HL-60 (cell line): ENCODE measurements at regions not wholly inside any gene's neighbourhood (a gene's known extent, or its start where the extent isn't known, plus 50 kb on each side); places are given as distances from the start of the nearest gene placed in this dataset.
"Not testable (repeated sequence)": the region's sequence is repeated elsewhere in the genome, so short reads cannot be mapped to it uniquely, and the experiment has no call there.

ENCODE experiments used
- DNase-seq, 2 experiments: peaks; one replicate each; pipeline ENCODE4 v3.0.0-alpha.2; 2010 to 2020; ENCODE audit warnings: low read depth in 1 of 2, low spot score in 1 of 2
- H3K27ac ChIP-seq: fragments of 250-450 bp; sonication (Bioruptor Pico); replicated peaks from 2 replicates; pipeline ENCODE4 v1.5.1; 2020; ENCODE audit warnings: mild to moderate bottlenecking, moderate library complexity
- H3K27me3 ChIP-seq: fragments of 250-450 bp; sonication (Bioruptor Pico); 2 replicates; pipeline ENCODE4 v1.5.1; 2021; ENCODE audit warnings: mild to moderate bottlenecking, moderate library complexity; ENCODE audit not compliant: insufficient read depth, poor library complexity, severe bottlenecking
- H3K4me3 ChIP-seq: replicated peaks from 2 replicates; pipeline ENCODE4 v1.5.1; 2011; ENCODE audit warnings: mild to moderate bottlenecking, control low read depth, low read length; ENCODE audit not compliant: insufficient read depth
- CTCF ChIP-seq: IDR thresholded peaks from one replicate; pipeline ENCODE4 v1.5.1; 2011; ENCODE audit warnings: low read length, control low read depth, inconsistent platforms; ENCODE audit not compliant: insufficient read depth
- GABPA ChIP-seq: IDR thresholded peaks from 2 replicates; pipeline ENCODE4 v1.6.1; 2012; ENCODE audit warnings: low read depth
- POLR2AphosphoS5 ChIP-seq: IDR thresholded peaks from 2 replicates; pipeline ENCODE4 v1.6.1; 2012; ENCODE audit warnings: low read depth
- REST ChIP-seq: IDR thresholded peaks from 2 replicates; pipeline ENCODE4 v1.6.1; 2012; ENCODE audit warnings: low read depth; ENCODE audit not compliant: insufficient replicate concordance
- SPI1 ChIP-seq: IDR thresholded peaks from 2 replicates; pipeline ENCODE4 v1.6.1; 2012; ENCODE audit warnings: low read depth, mild to moderate bottlenecking, borderline replicate concordance

GRCh38 chr13:86914757-86915156, 756.4 kb upstream of the SLITRK5 start:
- no peak for TF ChIP-seq GABPA
- TF ChIP-seq REST = no peak
- no peak for TF ChIP-seq SPI1
- no peak for TF ChIP-seq POLR2AphosphoS5
- no peak for TF ChIP-seq CTCF
- H3K27me3 ChIP-seq = no peaks in the 10 kb centered on the region
- DNase-seq = no peak
- no peak overlapping the region for H3K4me3 ChIP-seq
- no peak overlapping the region for H3K27ac ChIP-seq

GRCh38 chr13:86917438-86917837, 753.7 kb upstream of the SLITRK5 start:
- H3K27me3 ChIP-seq, DNase-seq, H3K27ac ChIP-seq, H3K4me3 ChIP-seq: not testable (repeated sequence)

- Histone ChIP-seq H3K27me3 (no peaks in the 10 kb centered on the region), H3K27ac (no peak overlapping the region), H3K4me3 (no peak overlapping the region)
- TF ChIP-seq SPI1 (no peak), GABPA (no peak), CTCF (no peak), REST (no peak), POLR2AphosphoS5 (no peak)
- no peak for DNase-seq
Measured at GRCh38 chr13:86918682-86919081, 752.5 kb upstream of the SLITRK5 start.

- no peak for DNase-seq
- Histone ChIP-seq H3K27ac (no peak overlapping the region), H3K4me3 (no peak overlapping the region), H3K27me3 (no peaks in the 10 kb centered on the region)
- no peak for TF ChIP-seq REST
- no peak for TF ChIP-seq GABPA
- no peak for TF ChIP-seq CTCF
- no peak for TF ChIP-seq SPI1
- TF ChIP-seq POLR2AphosphoS5 = no peak
Measured at GRCh38 chr13:86920961-86921360, 750.2 kb upstream of the SLITRK5 start.
